AG08395 (cell line): ENCODE measurements at regions not wholly inside any gene's neighbourhood (a gene's known extent, or its start where the extent isn't known, plus 50 kb on each side); places are given as distances from the start of the nearest gene placed in this dataset.

ENCODE experiments used
- DNase-seq: peaks from one replicate; pipeline ENCODE4 v3.0.0; 2012; ENCODE audit warnings: mixed read lengths, low spot score

- peak; percentile 47 for DNase-seq
These were observed 124.3 kb downstream of the TRIM29 start for GRCh38 chr11:120013325-120014250.

- DNase-seq, result no peak
These were observed 125.7 kb downstream of the TRIM29 start for GRCh38 chr11:120012245-120012644.

DNA sequence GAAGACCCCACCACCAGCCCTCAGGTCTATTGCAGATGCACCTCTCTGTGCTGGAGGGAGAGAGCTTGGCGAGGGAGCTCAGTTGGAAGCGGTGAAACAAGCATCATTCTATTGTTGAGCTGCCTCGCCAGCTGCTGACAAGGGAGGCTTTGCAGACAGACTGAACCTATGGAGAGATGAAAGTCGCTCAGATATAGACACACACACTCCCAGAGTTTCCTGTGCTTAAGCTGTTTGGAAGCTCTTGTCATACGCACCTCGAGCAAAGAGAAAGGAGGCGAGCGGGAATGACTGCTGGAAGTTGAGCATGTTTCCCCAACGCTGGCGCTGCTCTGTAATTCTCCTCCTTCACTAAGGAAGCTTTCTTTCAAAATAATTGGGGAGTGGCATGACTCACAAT, 126.1 kb downstream of the TRIM29 start:
- no peak for DNase-seq

GRCh38 chr11:120010775-120011174, 127.1 kb downstream of the TRIM29 start:
- no peak for DNase-seq

- DNase-seq, result no peak
These were observed 128.0 kb downstream of the TRIM29 start for GRCh38 chr11:120009938-120010337.

DNA sequence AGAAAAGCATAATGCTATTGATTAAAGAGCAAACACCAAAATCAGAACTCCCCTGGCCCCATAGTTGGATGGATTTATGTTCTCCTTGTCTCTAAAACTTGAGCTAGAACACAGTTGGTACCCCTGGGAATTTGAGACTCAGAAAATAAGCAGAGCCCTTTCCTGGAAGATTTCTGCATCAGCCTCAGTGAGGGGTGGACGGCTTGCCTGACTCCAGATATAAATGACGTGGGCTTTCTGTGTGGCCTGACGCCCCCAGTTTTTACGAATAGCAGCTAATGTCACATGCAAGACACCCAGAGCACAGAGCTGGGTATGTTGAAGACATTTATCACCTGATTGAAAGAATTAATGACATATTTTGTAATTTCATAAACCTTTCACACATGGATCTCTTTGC, 130.8 kb downstream of the TRIM29 start:
- no peak for DNase-seq

GRCh38 chr11:120004723-120005122, 133.2 kb downstream of the TRIM29 start:
- DNase-seq, result no peak

GRCh38 chr11:120001178-120002090, 136.5 kb downstream of the TRIM29 start:
- no peak for DNase-seq

DNA sequence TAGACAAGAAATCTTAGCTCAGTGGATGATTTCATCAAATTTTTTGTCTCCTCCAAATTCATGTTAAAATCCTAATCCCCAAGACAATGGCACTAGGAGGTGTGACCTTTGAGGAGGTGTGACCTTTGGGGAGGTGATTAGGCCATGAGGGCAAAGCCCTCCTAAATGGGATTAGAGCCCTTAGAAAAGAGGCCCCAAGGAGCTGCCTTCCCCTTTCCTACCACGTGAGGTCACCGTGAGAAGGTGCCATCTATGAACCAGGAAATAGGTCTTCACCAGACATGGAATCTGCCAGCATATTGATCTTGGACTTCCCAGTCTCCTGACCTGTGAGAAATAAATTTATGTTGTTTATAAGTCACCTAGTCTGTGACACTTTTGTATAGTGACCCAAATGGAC, 138.7 kb downstream of the TRIM29 start:
- no peak for DNase-seq

DNA sequence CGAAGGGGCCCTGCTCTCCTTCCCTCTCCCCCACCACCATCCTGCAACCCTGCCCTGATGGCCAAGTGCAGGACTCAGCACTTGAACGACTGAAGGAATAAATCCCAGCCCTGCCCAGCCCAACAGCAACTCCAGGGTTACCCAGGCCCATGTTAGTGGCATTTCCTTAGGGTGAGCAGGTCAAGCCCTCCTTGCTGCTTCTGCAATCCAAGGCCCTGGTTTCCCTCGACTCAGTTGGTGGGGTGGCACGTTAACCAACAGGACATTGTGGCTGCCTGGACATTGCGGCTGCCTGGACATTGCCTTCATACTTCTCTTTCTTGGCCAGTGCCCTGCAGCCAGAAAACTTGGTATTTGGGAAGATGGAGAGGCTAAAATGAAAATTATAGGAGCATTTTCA, 141.4 kb downstream of the TRIM29 start:
- DNase-seq, result no peak

DNA sequence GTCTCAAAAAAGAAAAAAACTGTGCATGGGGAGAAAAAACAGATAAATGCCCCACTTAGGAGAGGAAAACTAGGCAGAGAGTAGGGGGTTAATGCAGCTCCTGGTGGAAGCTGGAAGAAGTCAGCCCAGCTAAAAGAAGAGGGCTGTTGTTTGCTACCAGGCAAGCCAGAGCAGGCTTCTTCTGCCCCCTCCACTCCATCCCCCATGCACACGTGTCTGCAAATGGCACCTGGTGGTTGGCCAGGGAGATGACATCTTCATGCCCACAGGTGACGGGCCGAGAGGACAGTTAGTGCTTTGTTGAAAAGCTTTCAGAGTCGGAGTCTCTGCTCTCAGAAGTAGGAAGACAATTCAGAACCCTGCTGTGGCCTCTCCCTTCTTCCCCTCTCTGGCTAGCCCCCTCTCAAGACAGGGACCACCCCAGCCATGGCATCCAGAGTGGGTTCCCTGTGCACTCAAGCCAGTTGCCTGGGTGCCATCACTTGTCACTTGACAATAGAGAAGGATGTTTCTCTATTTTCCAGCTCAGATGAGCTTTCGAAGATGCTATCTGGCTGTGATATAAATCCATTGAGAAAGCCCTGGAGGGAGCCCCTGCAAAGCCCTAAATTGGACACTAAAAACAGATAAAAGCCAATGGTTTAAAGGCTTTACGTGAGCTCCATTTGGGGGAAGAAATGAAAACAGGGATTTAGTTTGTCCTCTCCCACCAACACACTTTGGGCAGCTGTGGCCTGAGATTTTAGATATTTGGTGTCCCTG, 142.0 kb downstream of the TRIM29 start:
- DNase-seq, result no peak

DNA sequence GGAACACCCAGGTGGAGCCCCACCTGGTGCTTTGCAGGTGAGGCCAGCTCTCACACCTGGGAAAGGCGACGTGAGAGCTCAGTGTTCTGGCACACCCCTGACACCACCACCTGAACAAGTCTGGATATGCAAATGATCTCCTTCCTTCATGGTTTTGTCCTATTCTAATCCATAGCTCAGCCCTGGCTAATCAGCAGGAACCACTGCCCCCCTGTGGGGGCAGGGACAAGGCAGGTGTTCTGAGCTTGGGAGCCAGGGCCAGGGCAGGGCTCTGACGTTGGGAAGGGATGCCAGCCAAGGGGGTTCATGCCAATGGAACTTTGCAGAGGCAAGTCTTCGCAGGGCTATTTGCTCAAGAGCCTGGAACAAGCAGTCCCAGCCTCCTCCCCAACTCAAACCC, 144.2 kb downstream of the TRIM29 start:
- no peak for DNase-seq

DNA sequence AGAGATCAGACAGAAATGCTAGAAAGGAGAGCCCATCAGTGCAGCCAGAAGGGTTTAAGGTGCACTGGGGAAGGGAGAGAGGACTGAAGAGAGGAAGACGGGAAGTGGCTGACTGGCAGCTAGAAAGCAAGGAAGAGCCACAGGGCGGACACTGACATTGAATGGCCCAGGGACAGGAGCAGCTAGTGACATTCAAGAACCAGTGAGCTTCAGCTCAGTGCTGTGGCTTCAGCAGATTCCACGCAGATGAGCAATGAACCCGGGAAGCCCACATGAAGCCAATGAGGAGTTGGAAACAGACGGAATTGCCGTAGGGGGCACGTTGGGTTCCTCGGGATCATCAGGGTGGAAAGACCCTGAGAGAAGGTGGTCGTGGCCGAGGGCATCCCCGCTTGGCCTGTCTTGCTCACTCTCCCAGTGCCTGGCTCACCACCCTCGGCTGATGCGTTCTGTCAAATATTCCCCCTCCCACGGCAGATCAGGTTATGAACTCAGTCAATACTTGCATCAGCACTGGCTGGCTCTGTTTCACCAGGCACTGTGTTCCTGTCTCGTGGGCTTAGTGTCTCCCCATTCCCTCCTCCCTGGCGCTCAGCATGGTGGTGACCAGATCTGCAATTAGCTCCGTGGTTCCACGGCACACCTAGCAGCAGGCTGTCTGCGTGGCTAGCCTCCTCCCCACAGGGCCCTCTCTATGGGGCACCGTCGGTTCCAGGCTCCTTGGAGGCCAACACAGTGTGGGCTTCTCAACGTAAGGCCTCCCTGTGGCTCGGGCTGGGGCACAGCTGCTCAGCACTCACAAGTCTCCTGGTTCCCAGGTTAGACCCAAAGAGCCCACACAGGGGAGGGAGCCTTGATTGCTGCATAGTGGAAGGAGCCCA, 145.5 kb downstream of the TRIM29 start:
- DNase-seq, result peak; percentile 13

GRCh38 chr11:119991669-119992068, 146.2 kb downstream of the TRIM29 start:
- no peak for DNase-seq

DNA sequence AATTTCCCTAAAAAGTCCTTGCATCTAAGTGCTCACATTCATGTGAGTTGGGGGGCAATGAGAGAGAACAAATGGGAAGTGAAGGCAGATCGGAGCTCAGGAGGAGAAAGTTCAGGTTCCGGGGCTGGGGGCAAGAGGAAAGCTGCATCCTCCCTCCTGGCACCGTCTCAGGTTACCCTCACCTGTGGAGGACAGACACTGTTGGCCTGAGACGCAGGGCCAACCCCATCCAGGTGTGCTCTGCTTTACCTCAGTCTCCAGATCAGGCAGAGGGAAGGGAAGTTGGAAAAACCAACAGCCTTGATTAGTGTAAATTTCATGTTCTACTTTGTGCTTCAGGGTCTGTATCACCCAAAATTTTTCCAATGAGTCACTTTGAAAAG, 146.9 kb downstream of the TRIM29 start:
- DNase-seq, result no peak

GRCh38 chr11:119990309-119991021, 147.4 kb downstream of the TRIM29 start:
- peak; percentile 65 for DNase-seq

DNA sequence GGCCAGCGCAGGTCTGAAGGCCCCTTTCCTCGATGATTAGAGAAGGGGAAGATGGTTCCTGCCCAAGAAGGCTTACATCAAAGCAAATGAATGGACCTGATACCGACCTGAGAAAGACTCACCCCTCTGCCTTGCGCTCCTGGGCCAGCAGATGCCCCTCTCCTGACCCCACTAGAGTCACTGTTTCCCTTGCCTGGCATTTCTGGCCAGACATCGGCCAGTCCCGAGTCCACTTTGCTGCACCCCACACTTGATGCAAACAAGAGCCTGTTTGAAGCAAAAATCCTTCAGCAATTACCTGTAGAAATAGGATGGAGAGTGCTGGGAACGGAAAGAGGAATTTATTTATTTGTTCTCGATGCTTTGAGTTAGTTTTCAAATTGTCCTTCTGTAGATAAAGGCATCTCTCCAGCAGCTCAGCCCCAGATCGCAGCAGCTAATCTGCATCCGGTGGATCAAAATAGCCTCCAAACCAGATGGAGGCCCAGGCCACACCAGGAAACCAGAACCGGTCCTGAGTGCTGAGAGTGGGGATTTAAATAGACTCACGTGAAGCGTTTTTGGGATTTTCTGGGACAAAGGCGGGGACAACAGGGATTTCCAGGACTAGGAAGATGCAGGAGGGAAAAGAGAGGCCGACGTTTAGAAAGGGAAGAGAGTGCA, 148.6 kb downstream of the TRIM29 start:
- DNase-seq, result no peak

DNA sequence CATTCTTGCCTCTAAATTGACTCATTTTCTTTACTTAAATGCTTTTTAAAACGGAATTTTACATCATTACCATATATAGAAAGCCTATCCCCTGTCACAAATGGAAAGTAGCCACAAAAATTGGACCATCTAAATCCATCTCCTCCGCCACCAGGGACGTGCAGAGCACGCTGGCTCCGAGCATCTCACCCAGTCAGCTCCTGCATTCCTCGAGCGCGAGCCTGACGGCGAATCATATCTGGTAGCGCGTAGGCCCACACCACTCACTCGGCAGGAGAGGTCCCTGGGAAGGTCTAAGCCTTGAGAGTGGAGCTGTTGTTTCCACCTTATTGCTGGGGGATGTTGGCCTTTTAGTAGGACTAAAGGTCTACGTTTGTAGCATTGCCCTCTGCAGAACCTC, 152.4 kb downstream of the TRIM29 start:
- no peak for DNase-seq

- no peak for DNase-seq
These were observed 154.1 kb downstream of the TRIM29 start for GRCh38 chr11:119983816-119984215.

DNA sequence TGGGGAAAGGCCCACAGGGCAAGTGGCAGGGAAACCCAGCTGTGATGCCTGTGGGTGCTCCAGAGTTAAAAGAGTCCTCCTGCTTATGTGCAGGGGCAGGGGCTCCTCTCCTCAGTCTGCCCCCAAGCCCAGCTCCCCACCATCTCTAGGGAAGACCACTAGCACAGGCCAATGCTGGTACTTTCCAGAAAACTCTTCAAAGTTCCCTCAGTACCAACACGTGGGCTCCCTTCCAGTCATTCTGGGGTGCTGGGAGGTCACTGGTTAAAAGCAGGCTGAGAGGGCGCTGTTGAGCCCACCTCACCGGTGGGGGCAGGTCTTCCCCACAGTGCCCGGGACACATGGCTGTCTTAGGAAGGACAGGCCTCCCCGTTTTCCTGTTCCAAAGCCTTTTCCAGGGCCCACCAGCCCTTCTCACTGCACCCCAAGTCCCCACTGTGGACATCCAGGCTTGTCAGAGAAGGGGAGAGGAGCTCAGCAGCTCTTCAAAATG, 154.6 kb downstream of the TRIM29 start:
- no peak for DNase-seq
